C4-2B (cell line): ENCODE measurements at regions not wholly inside any gene's neighbourhood (a gene's known extent, or its start where the extent isn't known, plus 50 kb on each side); places are given as distances from the start of the nearest gene placed in this dataset.

Experiments used
- H3K27ac ChIP-seq: fragments of 450-650 bp; 2 replicates; pipeline ENCODE4 v1.5.1; 2017
- CTCF ChIP-seq: fragments of 450-650 bp; conservative IDR thresholded peaks from 2 replicates; pipeline ENCODE4 v1.5.1; 2017; ENCODE audit warnings: mild to moderate bottlenecking
- ZFX ChIP-seq: fragments of 450-650 bp; IDR thresholded peaks from 2 replicates; pipeline ENCODE4 v1.6.1; 2017

- H3K27ac ChIP-seq, result no peak overlapping the region
- no peak for TF ChIP-seq ZFX
- TF ChIP-seq CTCF, result no peak
Measured at GRCh38 chr22:22089459-22090308, 107.1 kb upstream of the TOP3B start.

- no peak overlapping the region for H3K27ac ChIP-seq
- TF ChIP-seq ZFX (no peak), CTCF (no peak)
Measured at GRCh38 chr22:22088658-22089458, 106.3 kb upstream of the TOP3B start.

GRCh38 chr22:22087854-22088657 is 105.5 kb upstream of the TOP3B start:
- TF ChIP-seq ZFX (no peak), CTCF (no peak)

GRCh38 chr22:22086501-22087158 is 104.0 kb upstream of the TOP3B start:
- TF ChIP-seq CTCF (no peak), ZFX (no peak)
- no peak overlapping the region for H3K27ac ChIP-seq

More at GRCh38 chr22:22087854-22088657, 105.5 kb upstream of the TOP3B start:
- no peak overlapping the region for H3K27ac ChIP-seq

- H3K27ac ChIP-seq, result no peak overlapping the region
- TF ChIP-seq CTCF (no peak), ZFX (no peak)
Measured at GRCh38 chr22:22085702-22086500, 103.3 kb upstream of the TOP3B start.

- H3K27ac ChIP-seq, result no peak overlapping the region
- TF ChIP-seq CTCF, result no peak
Measured at GRCh38 chr22:22084089-22084711, 101.6 kb upstream of the TOP3B start.
